Nephron progenitor cell (in vitro differentiated cells): ENCODE measurements at regions not wholly inside any gene's neighbourhood (a gene's known extent, or its start where the extent isn't known, plus 50 kb on each side); places are given as distances from the start of the nearest gene placed in this dataset.

Experiments used
- DNase-seq: peaks from one replicate; pipeline ENCODE4 v3.0.0; 2021
- H3K27ac Mint-ChIP-seq: 2 replicates; pipeline ENCODE4 v1.8.0; 2021; ENCODE audit warnings: mild to moderate bottlenecking, moderate library complexity, mixed read lengths
- H3K27me3 Mint-ChIP-seq: 2 replicates; pipeline ENCODE4 v1.8.0; 2021; ENCODE audit warnings: mild to moderate bottlenecking, low read depth, mixed read lengths; ENCODE audit not compliant: poor library complexity
- H3K36me3 Mint-ChIP-seq: 2 replicates; pipeline ENCODE4 v1.8.0; 2021; ENCODE audit warnings: low read depth, mixed read lengths
- H3K4me1 Mint-ChIP-seq: 2 replicates; pipeline ENCODE4 v1.8.0; 2021; ENCODE audit warnings: mixed read lengths
- H3K4me3 Mint-ChIP-seq: 2 replicates; pipeline ENCODE4 v1.8.0; 2021; ENCODE audit warnings: mild to moderate bottlenecking, moderate library complexity, mixed read lengths
- H3K9me3 Mint-ChIP-seq: 2 replicates; pipeline ENCODE4 v1.8.0; 2021; ENCODE audit warnings: mild to moderate bottlenecking, moderate library complexity, mixed read lengths
- TF ChIP-seq, protein P1 (sequence below): fragments of 200-600 bp; sonication (generic); IDR thresholded peaks from 2 replicates; pipeline ENCODE4 v1.5.0; 2021; ENCODE audit warnings: antibody characterized with exemption

DNA sequence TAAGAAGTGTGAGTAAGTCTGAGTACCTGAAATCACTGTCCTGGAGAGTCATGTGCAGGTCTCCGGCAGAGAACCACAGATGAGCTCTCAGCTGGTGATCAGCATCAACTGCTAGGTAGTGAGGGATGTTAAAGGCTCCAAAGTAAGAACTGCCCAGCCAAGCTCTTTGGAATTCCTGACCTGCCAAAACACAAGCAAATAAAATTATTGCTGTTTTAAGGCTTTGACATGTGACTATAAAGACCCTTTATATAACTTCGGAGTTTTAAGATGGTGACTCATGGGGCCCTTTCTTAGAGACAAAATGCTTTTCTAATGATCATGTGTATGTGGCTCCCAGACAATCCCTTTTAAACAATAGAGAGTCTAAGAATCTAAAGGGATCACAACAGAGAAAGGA is 855.7 kb downstream of the TRIB2 start:
- H3K4me1 Mint-ChIP-seq = no peaks in the 10 kb centered on the region
- no peaks in the 10 kb centered on the region for H3K9me3 Mint-ChIP-seq
- no peak for DNase-seq
- H3K4me3 Mint-ChIP-seq = no peak overlapping the region
- TF ChIP-seq, protein P1, sequence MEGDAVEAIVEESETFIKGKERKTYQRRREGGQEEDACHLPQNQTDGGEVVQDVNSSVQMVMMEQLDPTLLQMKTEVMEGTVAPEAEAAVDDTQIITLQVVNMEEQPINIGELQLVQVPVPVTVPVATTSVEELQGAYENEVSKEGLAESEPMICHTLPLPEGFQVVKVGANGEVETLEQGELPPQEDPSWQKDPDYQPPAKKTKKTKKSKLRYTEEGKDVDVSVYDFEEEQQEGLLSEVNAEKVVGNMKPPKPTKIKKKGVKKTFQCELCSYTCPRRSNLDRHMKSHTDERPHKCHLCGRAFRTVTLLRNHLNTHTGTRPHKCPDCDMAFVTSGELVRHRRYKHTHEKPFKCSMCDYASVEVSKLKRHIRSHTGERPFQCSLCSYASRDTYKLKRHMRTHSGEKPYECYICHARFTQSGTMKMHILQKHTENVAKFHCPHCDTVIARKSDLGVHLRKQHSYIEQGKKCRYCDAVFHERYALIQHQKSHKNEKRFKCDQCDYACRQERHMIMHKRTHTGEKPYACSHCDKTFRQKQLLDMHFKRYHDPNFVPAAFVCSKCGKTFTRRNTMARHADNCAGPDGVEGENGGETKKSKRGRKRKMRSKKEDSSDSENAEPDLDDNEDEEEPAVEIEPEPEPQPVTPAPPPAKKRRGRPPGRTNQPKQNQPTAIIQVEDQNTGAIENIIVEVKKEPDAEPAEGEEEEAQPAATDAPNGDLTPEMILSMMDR = no peak
- no peak overlapping the region for H3K27ac Mint-ChIP-seq
- H3K36me3 Mint-ChIP-seq = no peaks in the 10 kb centered on the region
- peaks cover 3% of the 10 kb centered on the region for H3K27me3 Mint-ChIP-seq

DNA sequence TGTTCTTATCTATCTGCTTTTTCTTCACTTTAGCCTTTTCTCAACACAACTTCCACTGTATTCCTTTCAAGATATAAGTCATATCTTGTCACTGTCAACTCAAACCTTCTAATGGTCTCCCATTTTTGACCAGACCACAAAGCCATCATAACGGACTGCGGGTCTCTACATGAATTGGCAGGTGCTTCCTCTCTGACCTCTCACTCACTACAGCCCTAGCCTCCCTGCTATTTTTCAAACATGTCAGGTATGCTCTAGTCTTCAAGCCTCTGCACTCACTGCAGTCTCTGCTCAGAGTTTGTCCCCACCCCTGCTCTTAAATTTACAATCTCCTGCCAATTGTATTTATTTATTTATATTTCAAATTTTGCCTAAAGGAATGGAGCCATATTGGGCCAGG is 858.1 kb downstream of the TRIB2 start:
- DNase-seq = no peak
- Mint-ChIP-seq H3K4me3 (no peak overlapping the region), H3K27me3 (peaks cover 3% of the 10 kb centered on the region), H3K4me1 (no peaks in the 10 kb centered on the region), H3K36me3 (no peaks in the 10 kb centered on the region), H3K27ac (no peak overlapping the region), H3K9me3 (no peaks in the 10 kb centered on the region)
- TF ChIP-seq, protein P1 = no peak

DNA sequence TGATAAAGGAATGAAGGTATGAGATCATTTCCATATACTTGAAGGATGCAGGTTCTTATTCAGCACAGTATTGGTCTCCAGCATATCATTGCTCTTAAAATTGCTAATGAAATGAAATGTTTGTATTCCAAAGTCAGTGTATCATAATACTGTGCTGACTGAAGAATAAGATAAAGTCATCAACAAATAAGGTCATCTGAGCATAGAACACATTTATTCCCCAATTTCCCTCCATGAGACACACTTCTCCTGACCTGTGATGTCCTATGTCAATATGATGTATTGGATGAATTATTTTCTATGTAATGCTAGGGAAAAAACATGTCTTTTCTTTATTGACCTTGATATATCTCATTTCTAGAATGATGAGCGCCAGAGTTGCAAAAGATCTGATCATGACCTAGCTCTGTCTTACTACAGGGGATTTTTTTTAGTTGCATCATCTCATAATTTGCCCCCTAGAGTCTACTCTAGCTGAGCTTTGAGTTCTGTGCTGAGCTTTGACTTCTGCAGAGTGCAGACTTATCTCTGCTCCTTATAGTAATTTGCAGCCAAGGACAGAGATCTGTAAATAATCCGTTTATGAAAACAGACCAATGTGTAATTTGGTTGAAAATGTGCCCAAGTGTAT is 859.8 kb downstream of the TRIB2 start:
- TF ChIP-seq, protein P1 = no peak
- no peak overlapping the region for H3K4me3 Mint-ChIP-seq
- H3K9me3 Mint-ChIP-seq = no peaks in the 10 kb centered on the region
- H3K36me3 Mint-ChIP-seq = no peaks in the 10 kb centered on the region
- no peaks in the 10 kb centered on the region for H3K4me1 Mint-ChIP-seq
- peaks cover 3% of the 10 kb centered on the region for H3K27me3 Mint-ChIP-seq
- H3K27ac Mint-ChIP-seq = no peak overlapping the region
- no peak for DNase-seq

DNA sequence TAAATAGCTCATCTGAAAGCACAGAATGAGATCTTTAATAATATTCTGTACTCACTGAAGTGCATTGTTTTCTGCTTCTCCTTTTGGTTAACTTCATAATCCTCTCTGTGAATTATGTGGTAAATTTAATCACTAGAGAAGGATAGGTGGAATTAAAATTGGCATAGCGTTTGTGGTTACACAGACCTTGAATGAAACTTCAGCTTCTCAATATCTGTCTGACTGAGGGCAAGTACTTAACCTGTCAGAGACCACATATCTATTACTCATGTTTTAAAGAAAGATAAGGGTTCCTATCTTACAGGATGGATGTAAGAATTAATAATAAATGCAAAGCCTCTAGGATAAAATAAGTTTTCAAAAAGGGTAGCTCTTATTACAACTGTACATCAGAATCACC is 861.8 kb downstream of the TRIB2 start:
- H3K27ac Mint-ChIP-seq = no peak overlapping the region
- TF ChIP-seq, protein P1 = no peak
- H3K27me3 Mint-ChIP-seq = peaks cover 3% of the 10 kb centered on the region
- H3K4me3 Mint-ChIP-seq = no peak overlapping the region
- DNase-seq = no peak
- no peaks in the 10 kb centered on the region for H3K9me3 Mint-ChIP-seq
- H3K4me1 Mint-ChIP-seq = no peaks in the 10 kb centered on the region
- no peaks in the 10 kb centered on the region for H3K36me3 Mint-ChIP-seq

DNA sequence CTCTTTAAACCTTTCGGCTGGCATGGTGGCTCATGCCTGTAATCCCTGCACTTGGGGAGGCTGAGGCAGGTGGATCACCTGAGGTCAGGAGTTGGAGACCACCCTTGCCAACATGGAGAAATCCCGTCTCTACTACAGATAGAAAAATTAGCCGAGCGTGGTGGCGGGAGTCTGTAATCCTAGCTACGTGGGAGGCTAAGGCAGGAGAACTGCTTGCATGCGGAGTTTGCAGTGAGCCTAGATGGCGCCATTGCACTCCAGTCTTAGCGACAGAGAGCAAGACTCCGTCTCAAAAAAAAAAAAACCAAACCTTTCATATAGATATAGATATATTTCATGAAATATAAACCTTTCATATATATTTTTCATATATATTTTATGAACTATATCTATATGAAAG is 864.7 kb downstream of the TRIB2 start:
- Mint-ChIP-seq H3K27me3 (peaks cover 6% of the 10 kb centered on the region), H3K27ac (no peak overlapping the region), H3K4me3 (no peak overlapping the region), H3K9me3 (no peaks in the 10 kb centered on the region), H3K4me1 (no peaks in the 10 kb centered on the region), H3K36me3 (no peaks in the 10 kb centered on the region)
- TF ChIP-seq, protein P1 = no peak
- DNase-seq = peak; percentile 15

DNA sequence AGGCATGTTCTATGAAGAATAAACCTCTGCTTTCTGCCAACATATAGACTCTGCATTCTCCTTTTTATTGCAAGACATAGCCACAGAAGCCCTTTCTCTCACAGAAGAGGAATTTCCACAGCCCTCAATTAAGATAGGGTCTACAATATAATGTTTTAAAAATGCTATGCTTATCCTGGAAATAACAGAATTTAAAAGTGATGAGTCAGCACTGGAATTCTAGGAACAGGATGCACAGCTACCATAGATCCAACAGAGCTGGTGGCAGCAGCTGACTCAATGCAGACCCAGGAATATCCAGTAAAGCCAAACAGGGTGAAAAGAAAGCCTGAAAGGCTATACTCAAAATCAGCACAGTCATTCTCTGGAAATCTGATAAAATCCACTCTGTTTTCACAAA is 866.9 kb downstream of the TRIB2 start:
- Mint-ChIP-seq H3K27ac (no peak overlapping the region), H3K4me3 (no peak overlapping the region), H3K36me3 (no peaks in the 10 kb centered on the region), H3K27me3 (peaks cover 4% of the 10 kb centered on the region), H3K4me1 (no peaks in the 10 kb centered on the region), H3K9me3 (no peaks in the 10 kb centered on the region)
- DNase-seq = no peak
- TF ChIP-seq, protein P1 = no peak
